ENCODE measurements at regions not wholly inside any gene's neighbourhood (a gene's known extent, or its start where the extent isn't known, plus 50 kb on each side); places are given as distances from the start of the nearest gene placed in this dataset.
"Not testable (repeated sequence)": the region's sequence is repeated elsewhere in the genome, so short reads cannot be mapped to it uniquely, and the experiment has no call there.

DNA sequence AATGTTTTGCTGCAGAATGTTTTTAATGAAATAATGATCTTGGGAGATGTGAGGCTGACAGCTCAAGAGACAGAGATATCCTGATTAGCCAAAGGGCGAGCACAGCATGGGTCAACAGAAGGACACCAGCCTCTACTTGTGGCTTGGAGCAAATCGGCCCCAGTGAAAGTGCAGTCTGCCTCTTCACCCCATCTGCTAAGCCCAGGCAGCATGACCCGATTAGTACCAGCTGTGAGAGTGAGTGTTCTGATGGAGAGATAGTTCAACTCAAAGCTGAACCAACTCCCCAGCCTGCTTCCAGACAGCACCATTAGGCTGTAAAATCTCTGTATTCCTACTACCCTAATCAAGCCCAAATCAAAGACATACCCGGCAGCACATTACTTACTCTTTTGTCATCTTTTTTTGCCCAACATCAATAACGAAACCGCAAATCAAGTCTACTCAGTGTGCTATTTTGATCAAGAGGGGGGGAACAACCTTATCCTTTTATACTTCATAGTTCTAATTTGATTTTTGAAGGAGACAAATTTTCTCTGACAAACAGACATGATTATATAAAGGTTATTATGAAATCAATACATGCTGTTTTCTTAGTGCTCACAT, 514.1 kb upstream of the NRSN1 start:
- in situ Hi-C loops (cut with HindIII; ENCODE audit: low sequenced_read_pairs): no loop called here

- in situ Hi-C loops (cut with HindIII; ENCODE audit: low sequenced_read_pairs): no loop called here
These were observed 507.6 kb upstream of the NRSN1 start for GRCh38 chr6:23618366-23618765.

- in situ Hi-C loops (cut with HindIII; ENCODE audit: low sequenced_read_pairs): no loop called here
These were observed 505.1 kb upstream of the NRSN1 start for GRCh38 chr6:23620911-23621401.

GRCh38 chr6:23630726-23631635, 495.0 kb upstream of the NRSN1 start:
- in situ Hi-C loops (cut with HindIII; ENCODE audit: low sequenced_read_pairs): no loop called here

DNA sequence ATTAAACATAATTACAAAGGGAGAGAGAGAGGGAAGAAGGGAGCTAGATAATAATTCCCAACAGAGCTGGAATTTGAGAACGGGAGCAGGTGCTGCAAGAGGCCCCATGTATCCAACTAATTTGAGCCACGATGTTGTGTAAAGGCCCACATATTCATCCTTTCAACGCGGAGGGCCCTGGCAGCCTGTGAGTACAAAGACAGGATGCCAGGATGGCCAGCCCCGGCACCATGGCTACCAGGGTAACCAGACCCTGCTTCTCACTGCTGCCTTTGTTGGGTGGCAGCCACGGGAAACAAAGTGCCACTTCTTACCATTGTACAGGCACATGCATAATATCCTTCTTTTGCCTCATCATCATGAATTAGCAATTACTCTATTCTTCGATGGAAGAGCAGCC, 492.0 kb upstream of the NRSN1 start:
- in situ Hi-C loops (cut with HindIII; ENCODE audit: low sequenced_read_pairs): no loop called here

DNA sequence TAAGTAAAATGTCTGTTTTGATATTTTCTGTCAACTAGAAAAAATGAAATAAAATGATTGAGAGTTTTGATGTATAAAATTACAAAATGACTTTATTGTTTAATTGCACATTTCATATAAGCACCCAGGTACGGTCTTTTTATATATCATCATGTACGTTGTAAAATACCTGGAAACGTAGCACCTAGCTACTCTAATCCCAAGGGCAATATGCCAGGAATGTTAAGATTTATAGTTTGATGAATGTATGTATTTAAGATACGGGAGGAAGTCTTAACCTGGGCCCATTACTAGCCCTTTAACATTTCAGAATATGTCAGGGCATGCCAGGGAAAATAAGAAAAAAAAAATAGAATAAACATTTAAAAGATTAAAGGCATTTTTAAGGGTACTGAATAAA, 490.9 kb upstream of the NRSN1 start:
- in situ Hi-C loops (cut with HindIII; ENCODE audit: low sequenced_read_pairs): no loop called here

GRCh38 chr6:23637296-23637695, 488.7 kb upstream of the NRSN1 start:
- in situ Hi-C loops (cut with HindIII; ENCODE audit: low sequenced_read_pairs): no loop called here

GRCh38 chr6:23642849-23643248, 483.2 kb upstream of the NRSN1 start:
- in situ Hi-C loops (cut with HindIII; ENCODE audit: low sequenced_read_pairs): no loop called here

DNA sequence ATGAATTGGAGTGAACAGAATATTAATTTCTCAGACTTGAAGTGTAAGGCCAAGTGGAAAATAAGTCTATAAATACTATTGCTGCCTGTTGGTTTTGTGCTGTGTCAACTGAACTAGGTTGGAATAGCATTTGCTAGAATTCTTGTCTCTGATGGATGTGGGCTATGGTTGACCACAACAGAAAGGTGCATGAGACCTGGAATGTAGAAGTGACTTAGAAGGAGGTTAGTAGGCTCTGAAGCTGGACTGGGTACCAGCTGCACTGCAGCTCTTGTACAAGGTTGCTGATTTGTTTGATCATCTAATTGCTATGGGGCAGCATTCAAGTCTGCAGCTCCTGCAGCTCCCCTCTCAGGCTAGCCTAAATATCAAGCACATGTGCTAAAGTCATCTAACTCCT, 479.0 kb upstream of the NRSN1 start:
- in situ Hi-C loops (cut with HindIII; ENCODE audit: low sequenced_read_pairs): no loop called here

- in situ Hi-C loops (cut with HindIII; ENCODE audit: low sequenced_read_pairs): no loop called here
These were observed 475.3 kb upstream of the NRSN1 start for GRCh38 chr6:23650676-23651075.

- in situ Hi-C loops (cut with HindIII; ENCODE audit: low sequenced_read_pairs): no loop called here
These were observed 471.3 kb upstream of the NRSN1 start for GRCh38 chr6:23654745-23655144.

DNA sequence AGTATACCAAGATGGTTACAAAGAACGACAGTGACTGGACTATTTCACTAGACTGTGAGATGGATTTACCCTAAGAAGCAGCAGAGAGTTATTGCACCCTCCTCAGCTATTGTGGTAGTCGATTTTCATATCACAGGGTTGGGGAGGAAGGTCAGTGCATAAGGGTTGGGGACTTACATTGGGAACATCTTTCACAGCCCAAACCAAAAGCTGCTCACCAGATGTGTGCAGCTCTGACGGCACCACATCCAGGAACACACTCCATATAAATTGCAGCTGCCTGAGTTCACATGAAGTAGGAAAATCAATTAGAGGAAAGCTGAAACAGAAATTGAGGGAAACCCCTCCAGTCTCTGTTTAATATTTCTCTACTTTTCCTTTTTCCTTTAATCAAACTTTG, 470.5 kb upstream of the NRSN1 start:
- in situ Hi-C loops (cut with HindIII; ENCODE audit: low sequenced_read_pairs): no loop called here

DNA sequence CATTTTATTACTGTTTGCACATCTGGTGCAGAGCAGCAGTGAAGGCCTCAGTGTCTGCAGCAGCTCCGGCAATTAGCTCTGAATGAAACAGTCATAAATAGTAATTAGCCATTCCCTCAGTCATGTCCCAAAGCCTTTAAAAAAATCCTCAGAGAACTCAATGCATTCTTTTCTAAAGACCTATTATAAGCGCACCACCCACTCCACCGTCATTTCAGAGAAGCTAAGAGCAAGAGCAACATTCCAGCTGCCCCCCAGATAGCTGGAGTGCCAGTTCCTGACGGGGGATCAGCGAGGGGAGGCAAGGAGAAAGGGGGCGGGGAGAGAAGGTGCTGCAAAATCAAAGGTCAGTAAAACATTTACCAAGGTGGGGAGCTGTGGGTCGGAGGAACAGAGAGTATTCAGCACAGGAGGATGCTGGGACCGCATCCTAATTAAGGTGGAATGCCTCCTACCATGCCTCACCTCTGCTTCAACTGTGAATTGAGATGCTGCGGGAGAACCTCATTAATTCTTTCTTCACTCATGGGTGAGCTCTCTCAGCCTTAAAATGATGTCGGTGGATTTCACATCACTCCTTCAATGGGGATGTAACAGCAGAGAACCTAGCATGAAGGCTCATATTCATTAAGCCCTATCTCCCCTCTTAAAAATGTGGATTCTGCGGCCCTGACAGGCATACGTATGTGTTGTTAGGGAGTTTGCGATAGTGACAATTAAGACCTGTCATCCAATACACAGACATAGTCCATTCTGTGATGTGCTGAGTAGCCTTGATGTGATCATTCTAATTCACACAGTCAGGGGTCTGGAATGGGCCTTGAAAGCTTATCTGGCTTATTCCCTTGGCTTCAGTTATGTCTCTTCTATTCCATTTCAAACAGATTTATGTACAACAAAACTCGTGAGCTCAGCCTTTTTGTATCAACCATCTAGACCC, 469.5 kb upstream of the NRSN1 start:
- in situ Hi-C loops (cut with HindIII; ENCODE audit: low sequenced_read_pairs): no loop called here

DNA sequence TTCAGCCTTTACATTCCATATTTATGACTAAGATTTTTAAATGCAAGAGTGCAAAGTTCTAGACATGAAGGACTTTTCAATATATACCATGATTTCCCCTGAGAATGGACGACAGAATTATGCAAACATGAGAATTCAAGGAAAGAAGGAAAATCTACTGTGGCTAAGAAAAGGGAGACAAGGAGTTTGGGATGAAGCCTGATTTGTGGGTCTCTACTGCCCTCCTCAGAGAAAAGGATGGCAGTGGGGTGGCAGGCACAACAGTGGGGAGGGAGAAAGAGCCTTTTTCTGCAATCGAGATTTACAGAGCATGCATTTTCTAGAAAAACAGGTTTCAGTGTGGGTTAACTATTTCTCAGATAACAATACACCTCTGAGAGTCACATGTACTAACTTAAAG, 466.9 kb upstream of the NRSN1 start:
- in situ Hi-C loops (cut with HindIII; ENCODE audit: low sequenced_read_pairs): no loop called here

GRCh38 chr6:23661549-23661948, 464.5 kb upstream of the NRSN1 start:
- in situ Hi-C loops (cut with HindIII; ENCODE audit: low sequenced_read_pairs): no loop called here

DNA sequence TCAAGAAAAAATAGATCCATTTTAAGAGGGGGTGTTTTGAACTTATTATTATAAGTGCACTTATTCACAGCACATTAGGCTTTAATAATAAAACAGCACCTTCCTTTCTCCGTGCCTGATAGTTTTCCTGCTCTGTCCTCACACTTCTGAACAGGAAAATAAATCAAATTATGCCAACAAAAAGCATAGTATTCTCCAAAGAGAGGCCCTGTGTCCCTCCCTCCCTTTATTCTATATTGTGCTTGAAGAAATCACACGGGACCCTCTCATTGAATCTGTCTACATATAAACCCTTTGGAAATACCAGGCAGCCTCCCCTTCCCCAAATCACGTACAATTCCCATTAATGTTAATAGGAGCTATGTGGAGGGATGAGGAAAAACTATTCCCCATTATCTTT, 462.9 kb upstream of the NRSN1 start:
- in situ Hi-C loops (cut with HindIII; ENCODE audit: low sequenced_read_pairs): no loop called here

DNA sequence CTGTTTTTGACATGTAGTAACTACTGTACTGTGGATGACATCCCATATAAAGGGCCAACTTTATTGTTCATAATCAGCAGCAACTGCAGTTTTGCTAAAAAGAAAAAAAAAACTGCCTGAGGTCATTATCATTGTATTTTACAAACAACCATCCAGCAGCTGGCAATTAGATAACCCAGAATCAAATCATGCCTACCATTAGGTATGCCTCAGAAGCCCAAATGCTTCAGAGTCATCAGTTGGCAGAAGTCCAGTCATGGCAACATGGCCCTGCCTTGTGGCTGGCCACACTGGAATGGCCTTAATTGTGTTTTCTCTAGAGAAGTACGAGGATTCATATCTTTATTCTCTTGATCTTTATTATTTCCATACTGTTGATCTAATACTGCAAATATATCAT, 462.4 kb upstream of the NRSN1 start:
- in situ Hi-C loops (cut with HindIII; ENCODE audit: low sequenced_read_pairs): no loop called here

GRCh38 chr6:23665911-23666310, 460.1 kb upstream of the NRSN1 start:
- in situ Hi-C loops (cut with HindIII; ENCODE audit: low sequenced_read_pairs): not testable (repeated sequence)

- in situ Hi-C loops (cut with HindIII; ENCODE audit: low sequenced_read_pairs): no loop called here
These were observed 453.3 kb upstream of the NRSN1 start for GRCh38 chr6:23672737-23673136.

GRCh38 chr6:23678626-23679025, 447.4 kb upstream of the NRSN1 start:
- in situ Hi-C loops (cut with HindIII; ENCODE audit: low sequenced_read_pairs): no loop called here

DNA sequence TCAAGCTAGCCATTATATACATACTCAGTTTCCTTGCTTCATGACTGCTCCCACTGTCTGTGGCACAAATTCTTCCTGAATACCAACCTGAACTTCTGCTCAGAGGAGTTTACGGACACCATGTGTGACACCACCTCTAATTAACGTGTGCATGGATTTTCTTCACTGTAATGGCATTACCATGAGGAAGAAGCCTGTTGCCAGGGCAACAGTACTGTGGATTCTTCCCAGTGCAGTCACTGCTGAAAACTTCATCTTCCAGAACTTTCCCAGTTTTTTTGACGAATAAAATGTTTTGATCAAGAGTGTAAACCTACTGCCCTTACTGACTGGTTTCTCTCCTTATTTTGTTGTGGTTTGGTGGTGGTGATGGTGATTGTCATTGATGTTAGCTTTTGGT, 444.3 kb upstream of the NRSN1 start:
- in situ Hi-C loops (cut with HindIII; ENCODE audit: low sequenced_read_pairs): no loop called here

Data from DLD1 (cell line).